Heart right ventricle (tissue), 16 donors: ENCODE measurements at regions not wholly inside any gene's neighbourhood (a gene's known extent, or its start where the extent isn't known, plus 50 kb on each side); places are given as distances from the start of the nearest gene placed in this dataset.

ENCODE experiments used
- ATAC-seq, 8 donors: fragments of 200-7000 bp; cut with Tn5 transposase; one replicate each; pipeline ENCODE4 v1.9.1; 2020; ENCODE audit warnings: mild to moderate bottlenecking in 8 of 8, moderate library complexity in 8 of 8, moderate number of reproducible peaks in 1 of 8
- DNase-seq, 2 donors: peaks; one replicate each; pipeline ENCODE4 v3.0.0-alpha.2; 2020
- H3K27ac ChIP-seq, 10 donors: fragments of 200-600 bp; sonication (generic) in 2 of 10; one replicate each; pipeline versions ENCODE4 v1.5.0 to v1.8.0; 2020 to 2022; ENCODE audit warnings: mild to moderate bottlenecking in 3 of 10
- H3K27me3 ChIP-seq, 7 donors: fragments of 200-600 bp; one replicate each; pipeline ENCODE4 v1.8.0; 2021 to 2022; ENCODE audit warnings: mild to moderate bottlenecking in 2 of 7
- H3K36me3 ChIP-seq, 9 donors: fragments of 200-600 bp; sonication (generic) in 1 of 9; one replicate each; pipeline versions ENCODE4 v1.5.0 to v1.8.0; 2020 to 2022; ENCODE audit warnings: mild to moderate bottlenecking in 2 of 9
- H3K4me1 ChIP-seq, 9 donors: fragments of 200-600 bp; sonication (generic) in 1 of 9; one replicate each; pipeline versions ENCODE4 v1.5.0 to v1.8.0; 2020 to 2022; ENCODE audit warnings: mild to moderate bottlenecking in 4 of 9
- H3K4me3 ChIP-seq, 10 donors: fragments of 200-600 bp; sonication (generic) in 2 of 10; one replicate each; pipeline versions ENCODE4 v1.5.0 to v1.8.0; 2020 to 2022; ENCODE audit warnings: mild to moderate bottlenecking in 7 of 10, moderate library complexity in 2 of 10
- H3K9me3 ChIP-seq, 11 donors: fragments of 200-600 bp in 10 of 11; sonication (generic) in 2 of 11; one replicate each; pipeline versions ENCODE4 v1.5.0 to v1.8.0; 2013 to 2022; ENCODE audit warnings: mild to moderate bottlenecking in 2 of 11, control low read depth in 1 of 11, moderate library complexity in 1 of 11
- CTCF ChIP-seq, 9 donors: fragments of 200-600 bp; sonication (generic) in 2 of 9; IDR thresholded peaks; one replicate each; pipeline versions ENCODE4 v1.5.0 to v1.8.0; 2021 to 2022; ENCODE audit warnings: antibody characterized with exemption in 9 of 9, mild to moderate bottlenecking in 5 of 9, moderate library complexity in 1 of 9
- WGBS, 2 donors: extraction: QIAGEN DNeasy Blood & Tissue Kit; methylation state at CpG; one replicate each; pipeline ENCODE4 v1.1.7; 2013; ENCODE audit warnings: inconsistent platforms in 1 of 2; 5-methylcytosine and 5-hydroxymethylcytosine counted together
- intact Hi-C, 10 donors: fragments of 100-400 bp; cut with DNase I; formaldehyde crosslinking; loops; one replicate each; pipeline versions ENCODE4 v1.11.1 to v1.14.2; 2022
- donor health status: Arrhythmogenic right ventricular cardiomyopathy.
- donor health status: ischemic (EF 13 %, LVEDD 7.1; RV severe dilation, severe dysfunction).
- donor health status: healthy with polysubstance abuse.
- donor health status: DM: no; HTN: yes; CAD: no.
- donor health status: DM: no; HTN: no; CAD: no.
- donor health status: ischemic (EF 25% LVEDD 6.9; RV normal size, moderate dysfunction).
- donor health status: ischemic (EF 25% LVEDD 5.7; RV mildly dilated, moderate dysfunction).
- donor health status: healthy.
- donor health status: DM: yes; HTN: yes; CAD: no.
- donor health status: Ischemic cardiomyopathy.
- donor health status: ischemic (EF 35%, LVEDD 5.7; RV mildly dilated, moderate dysfunction).
- donor health status: nonischemic (EF 11% LVEDD 7.7; RV severe dilation, severe dysfunction).
- donor health status: DM: yes; HTN: yes; CAD: no.
- donor health status: PGD.
- donor health status: ischemic (EF 29% LVEDD 5.4; RV normal size, mild dysfunction).
- donor health status: nonischemic (EF 23%, LVEDD 6.1; RV moderate dilation, normal function).

GRCh38 chr10:92751827-92752226 lies 62.1 kb downstream of the HHEX start:
- Histone ChIP-seq H3K36me3 (no peaks in the 10 kb centered on the region), H3K27ac (no peak overlapping the region), H3K4me3 (no peak overlapping the region), H3K27me3 (peaks cover 0 to 3% (median 0%) of the 10 kb centered on the region in 7 donors), H3K4me1 (peaks cover 3 to 38% (median 11%) of the 10 kb centered on the region in 9 donors), H3K9me3 (no peaks in the 10 kb centered on the region)
- intact Hi-C loops: loop anchor here in 1 of 10 donors (10.0 kb wide), 1 partner anchor 73 kb away; no protein-coding TSS in a partner anchor
- TF ChIP-seq CTCF (IDR thresholded peaks at IDR 0.05): no peak
- DNase-seq (no peak), ATAC-seq (no peak)
- 96 to 98% methylated on average over 2 of the region's 2 CpGs for WGBS, 2 donors

GRCh38 chr10:92753865-92754264 lies 64.1 kb downstream of the HHEX start:
- Histone ChIP-seq H3K27ac (no peak overlapping the region), H3K9me3 (no peaks in the 10 kb centered on the region), H3K27me3 (peaks cover 0 to 3% (median 0%) of the 10 kb centered on the region in 7 donors), H3K4me3 (no peak overlapping the region), H3K36me3 (no peaks in the 10 kb centered on the region), H3K4me1 (peaks cover 3 to 54% (median 23%) of the 10 kb centered on the region in 9 donors)
- TF ChIP-seq CTCF (IDR thresholded peaks at IDR 0.05): no peak
- intact Hi-C loops: loop anchor here in 1 of 10 donors (10.0 kb wide), 1 partner anchor 71 kb away; no protein-coding TSS in a partner anchor
- DNase-seq: no peak
- no peak for ATAC-seq

- ATAC-seq (no peak), DNase-seq (no peak)
- H3K4me1 ChIP-seq: peaks cover 3 to 70% (median 23%) of the 10 kb centered on the region in 9 donors
- 64 to 73% methylated on average over 2 of the region's 2 CpGs for WGBS, 2 donors
- TF ChIP-seq CTCF (IDR thresholded peaks at IDR 0.05): no peak
- H3K4me3 ChIP-seq: no peak overlapping the region
- H3K27me3 ChIP-seq: no peaks in the 10 kb centered on the region
- intact Hi-C loops: loop anchor here in 6 of 10 donors (2.0 to 10.0 kb wide), 5 partner anchors 57 to 69 kb away; no protein-coding TSS in a partner anchor
- peak overlapping the region in 6 of 10 donors; percentile 11 to 79 (median 68) for H3K27ac ChIP-seq
- H3K9me3 ChIP-seq: no peaks in the 10 kb centered on the region
- no peaks in the 10 kb centered on the region for H3K36me3 ChIP-seq
These were observed 66.0 kb downstream of the HHEX start for GRCh38 chr10:92755725-92756124.

- peak overlapping the region in 3 of 10 donors; percentile 5 to 8 (median 8) for H3K4me3 ChIP-seq
- H3K36me3 ChIP-seq: no peaks in the 10 kb centered on the region
- no peak for TF ChIP-seq CTCF (IDR thresholded peaks at IDR 0.05)
- DNase-seq (peak in 1 of 2 donors; percentile 11), ATAC-seq (peak; percentile 27 to 83 (median 63))
- WGBS, 2 donors: 54 to 58% methylated on average over 10 of the region's 10 CpGs
- H3K27ac ChIP-seq: peak overlapping the region in 9 of 10 donors; percentile 50 to 79 (median 69)
- H3K9me3 ChIP-seq: no peaks in the 10 kb centered on the region
- no peaks in the 10 kb centered on the region for H3K27me3 ChIP-seq
- peaks cover 3 to 70% (median 23%) of the 10 kb centered on the region in 9 donors for H3K4me1 ChIP-seq
- intact Hi-C loops: loop anchor here in 6 of 10 donors (2.0 to 10.0 kb wide), 5 partner anchors 56 to 68 kb away; no protein-coding TSS in a partner anchor
These were observed 66.7 kb downstream of the HHEX start for GRCh38 chr10:92756201-92757065.
